NCI-H524 treated with DMSO at 0.1 percent for 48 hours (cell line): ENCODE measurements at regions not wholly inside any gene's neighbourhood (a gene's known extent, or its start where the extent isn't known, plus 50 kb on each side); places are given as distances from the start of the nearest gene placed in this dataset.

Experiments used
- DNase-seq: peaks from one replicate; lab custom pipeline; 2025; lab: John Stamatoyannopoulos, UW

DNA sequence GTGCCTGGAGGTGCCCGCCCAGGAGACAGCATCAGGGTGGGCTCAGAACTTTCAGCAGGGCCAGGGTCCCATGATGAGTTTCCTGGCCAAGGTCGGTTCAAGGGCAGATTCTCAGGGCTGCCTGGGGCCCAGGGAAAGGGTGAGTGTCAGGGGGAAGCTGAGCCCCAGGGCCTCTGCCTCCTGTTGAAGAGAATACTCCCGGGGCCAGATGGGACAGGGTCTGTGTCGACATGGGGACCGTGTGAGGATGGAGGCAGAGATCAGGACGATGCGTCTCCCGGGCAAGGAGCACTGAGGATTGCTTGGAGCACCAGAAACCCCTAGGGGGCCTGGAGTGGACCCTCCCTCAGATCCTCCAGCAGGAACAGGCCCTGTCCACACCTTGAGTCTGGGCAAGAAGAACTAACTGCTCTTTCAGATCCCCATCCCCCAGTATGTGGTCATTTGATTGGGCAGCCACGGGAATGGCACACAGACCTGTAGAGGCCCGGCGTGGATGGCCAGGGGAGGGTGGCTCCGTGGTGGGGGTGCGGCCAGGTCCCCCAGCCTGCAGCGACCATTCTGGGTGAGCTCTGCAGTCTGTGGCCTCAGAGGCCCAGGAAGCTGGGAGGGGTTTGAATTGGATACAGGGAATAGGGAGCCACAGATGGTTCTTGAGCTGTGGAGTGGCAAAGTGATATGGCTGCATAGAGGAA lies 1078.7 kb downstream of the BRD1 start:
- no peak for DNase-seq

DNA sequence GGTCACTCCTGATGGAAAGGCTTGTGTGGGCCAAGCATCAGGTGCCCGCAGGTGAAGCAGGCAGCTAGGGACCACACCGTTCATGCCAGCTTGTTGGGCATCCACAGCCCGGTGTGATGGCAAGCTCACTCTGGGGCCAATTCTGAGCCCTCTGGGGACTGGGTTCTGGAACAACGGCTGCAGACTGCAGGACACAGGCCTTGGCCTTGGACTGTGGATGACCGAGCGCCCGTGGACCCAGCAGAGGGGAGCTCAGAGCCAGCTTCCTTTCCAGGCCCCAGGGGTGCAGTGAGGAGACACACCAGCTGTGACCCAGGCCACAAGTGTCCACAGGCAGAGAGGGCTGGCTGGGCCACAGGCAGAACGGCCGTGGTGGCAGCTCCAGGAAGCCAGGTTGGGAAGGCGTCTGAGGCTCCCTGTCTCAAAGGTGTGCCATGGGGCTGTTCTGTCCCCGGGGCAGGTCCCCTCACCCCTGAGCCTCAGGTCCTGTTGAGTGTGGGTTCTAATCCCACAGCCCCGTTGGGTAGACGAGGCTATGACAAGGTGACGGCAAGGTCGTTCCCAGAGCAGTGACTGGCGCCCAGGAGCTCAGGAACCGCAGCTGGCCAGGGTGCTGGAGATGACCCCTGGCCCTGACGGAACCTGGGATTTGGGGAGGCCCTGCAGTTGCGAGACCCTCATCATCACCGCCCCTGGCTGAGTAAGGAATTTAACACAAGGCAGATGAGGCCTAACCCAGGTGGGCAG lies 1079.4 kb downstream of the BRD1 start:
- DNase-seq, result no peak

DNA sequence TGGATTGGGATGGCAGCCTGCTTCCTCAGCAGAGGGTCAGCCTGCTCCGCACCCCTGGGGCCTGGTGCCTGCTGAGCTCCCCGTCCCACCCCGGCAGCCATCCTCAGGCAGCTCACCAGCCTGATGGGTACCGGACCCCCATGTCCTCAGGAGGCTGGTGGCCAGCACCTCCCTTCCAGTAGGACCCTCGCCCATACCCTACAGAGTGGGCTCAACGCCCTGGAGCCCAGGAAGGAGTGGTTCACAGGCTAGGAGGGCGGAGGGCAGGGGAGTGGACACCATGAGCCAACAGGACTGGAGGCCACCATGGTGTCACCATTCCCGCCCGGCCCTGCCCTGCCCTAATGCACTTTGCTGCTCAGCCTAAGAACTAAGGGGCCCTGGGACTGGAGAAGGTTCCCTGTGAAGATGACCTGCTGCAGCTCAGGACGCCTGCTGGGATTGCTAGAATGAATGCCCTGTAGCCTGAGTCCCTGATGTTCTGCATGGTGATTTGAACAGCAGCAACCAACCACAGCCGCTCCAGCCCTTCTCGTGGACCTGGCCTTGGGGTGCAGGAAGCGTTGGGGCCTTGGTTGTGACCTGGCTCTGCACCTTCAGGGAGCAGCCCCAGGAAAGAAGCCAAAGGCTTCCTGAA lies 1080.8 kb downstream of the BRD1 start:
- DNase-seq, result no peak

DNA sequence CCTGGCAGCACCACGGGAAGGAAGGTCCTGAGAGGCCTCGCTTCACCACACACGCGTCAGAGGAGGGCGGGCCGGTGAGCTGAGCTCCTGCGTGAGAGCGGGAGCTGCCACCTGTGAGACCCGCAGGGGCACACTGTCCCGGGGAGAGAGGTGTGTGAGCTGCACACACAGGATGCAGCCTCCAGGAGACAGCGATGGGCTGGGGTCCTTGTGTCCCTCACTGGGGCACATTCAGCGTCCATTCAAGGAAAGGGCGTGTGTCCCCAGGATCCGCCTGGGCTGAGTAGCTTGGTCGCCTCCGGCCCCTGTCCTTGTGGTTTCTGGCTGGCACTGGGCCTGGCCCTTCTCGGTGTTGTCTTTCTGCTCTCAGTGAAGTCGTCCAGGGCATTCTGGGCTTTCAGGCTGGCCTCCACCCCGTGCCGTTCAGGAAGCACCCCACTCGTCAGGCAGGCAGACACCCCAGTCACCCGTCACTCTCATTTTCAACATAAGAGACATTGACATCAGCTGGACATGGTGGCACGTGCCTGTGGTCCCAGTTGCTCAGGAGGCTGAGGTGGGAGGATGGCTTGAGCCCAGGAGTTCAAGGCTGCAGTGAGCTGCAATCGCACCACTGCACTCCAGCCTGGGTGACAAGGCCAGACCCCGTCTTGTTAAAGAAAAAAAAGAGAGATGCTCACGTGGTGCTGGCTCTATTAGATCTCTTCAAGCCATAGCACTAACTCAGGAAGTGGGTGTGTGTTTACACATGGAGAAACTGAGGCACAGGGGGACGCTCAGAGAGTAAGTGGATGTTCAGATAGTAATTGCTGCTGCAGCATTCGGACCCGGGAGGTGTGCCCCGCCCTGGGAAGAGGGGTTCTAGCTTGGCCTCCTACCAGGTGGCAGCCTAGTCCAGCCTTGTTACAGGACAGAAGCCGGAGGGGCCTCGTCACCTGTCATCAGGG lies 1081.6 kb downstream of the BRD1 start:
- DNase-seq, result no peak

DNA sequence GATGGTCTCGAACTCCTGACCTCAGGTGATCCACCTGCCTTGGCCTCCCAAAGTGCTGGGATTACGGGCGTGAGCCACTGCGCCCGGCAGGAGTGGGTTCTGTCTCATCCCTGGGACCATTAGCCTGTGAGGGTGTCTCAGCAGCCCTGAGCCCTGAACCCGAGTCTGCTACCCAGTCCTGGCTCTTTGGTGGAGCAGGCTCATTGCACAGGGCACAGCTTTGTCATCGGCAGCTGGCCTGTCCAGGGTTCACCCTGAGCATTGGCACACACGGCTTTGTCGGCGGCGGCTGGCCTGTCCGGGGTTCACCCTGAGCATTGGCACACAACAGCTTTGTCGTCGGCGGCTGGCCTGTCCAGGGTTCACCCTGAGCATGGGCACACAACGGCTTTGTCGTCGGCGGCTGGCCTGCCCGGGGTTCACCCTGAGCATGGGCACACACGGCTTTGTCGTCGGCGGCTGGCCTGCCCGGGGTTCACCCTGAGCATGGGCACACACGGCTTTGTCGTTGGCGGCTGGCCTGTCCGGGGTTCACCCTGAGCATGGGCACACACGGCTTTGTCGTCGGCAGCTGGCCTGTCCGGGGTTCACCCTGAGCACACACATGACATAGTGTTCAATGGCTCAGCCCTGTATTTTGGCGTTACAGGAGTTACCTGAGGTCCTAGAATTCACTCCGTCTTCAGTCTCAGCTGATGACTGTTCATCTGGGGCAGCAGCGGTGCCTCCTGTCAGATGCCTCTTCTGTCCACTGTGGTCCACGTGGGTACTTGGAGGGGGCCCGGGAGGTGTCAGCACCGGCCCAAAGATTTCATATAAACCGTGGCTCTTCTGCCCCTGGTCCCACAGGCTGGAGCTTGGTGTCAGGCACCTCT lies 1082.5 kb downstream of the BRD1 start:
- no peak for DNase-seq

DNA sequence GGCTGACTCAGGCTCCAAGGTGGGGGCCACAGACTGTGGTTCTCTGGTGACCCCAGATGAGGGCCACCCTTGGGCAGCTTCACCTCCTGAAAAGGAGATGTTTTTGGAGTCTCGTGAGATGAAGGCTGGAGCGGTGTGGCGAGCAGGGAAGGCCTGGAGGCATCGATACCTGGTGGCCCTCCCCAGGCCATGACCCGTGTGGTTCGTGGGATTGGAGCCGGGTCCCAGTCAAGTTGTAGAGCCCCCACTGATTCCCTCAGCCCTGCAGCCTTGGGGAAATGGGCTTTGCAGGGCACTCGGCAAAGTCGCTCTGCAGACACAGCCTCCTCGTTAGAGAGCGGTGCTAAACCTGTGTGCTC lies 1083.4 kb downstream of the BRD1 start:
- no peak for DNase-seq

DNA sequence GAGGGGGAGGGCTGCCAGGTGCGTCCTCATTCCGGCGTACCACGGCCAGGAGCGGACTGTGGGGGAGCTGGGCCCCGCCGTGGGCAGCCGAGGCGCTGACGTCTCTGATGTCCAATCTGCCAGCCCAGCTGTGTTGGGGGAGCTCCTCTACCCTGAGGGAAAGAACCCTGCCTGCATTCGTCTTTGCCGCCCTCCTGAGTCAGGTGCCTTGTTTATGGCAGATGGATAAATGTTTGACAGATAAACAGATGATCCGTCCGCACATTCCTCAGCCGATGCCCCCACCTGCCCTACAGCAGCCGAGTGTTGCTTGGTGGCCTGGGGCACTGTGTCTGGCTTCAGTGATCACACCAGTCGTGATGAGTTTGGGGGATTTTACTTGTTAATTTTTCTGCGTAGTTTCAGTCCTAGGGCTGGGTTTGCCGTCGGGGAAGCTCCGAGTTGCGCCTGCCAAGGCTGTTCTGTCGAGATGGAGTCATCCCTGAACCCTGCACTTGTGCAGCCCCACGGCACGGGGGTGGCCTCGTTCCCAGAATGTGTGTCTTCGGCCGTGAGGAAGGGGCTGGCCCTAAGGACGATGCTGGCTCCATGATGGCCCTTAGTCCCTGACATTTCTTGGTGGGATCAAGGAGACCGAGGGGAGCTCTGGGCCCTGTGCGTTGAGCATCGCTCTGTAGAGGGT lies 1083.9 kb downstream of the BRD1 start:
- no peak for DNase-seq

DNA sequence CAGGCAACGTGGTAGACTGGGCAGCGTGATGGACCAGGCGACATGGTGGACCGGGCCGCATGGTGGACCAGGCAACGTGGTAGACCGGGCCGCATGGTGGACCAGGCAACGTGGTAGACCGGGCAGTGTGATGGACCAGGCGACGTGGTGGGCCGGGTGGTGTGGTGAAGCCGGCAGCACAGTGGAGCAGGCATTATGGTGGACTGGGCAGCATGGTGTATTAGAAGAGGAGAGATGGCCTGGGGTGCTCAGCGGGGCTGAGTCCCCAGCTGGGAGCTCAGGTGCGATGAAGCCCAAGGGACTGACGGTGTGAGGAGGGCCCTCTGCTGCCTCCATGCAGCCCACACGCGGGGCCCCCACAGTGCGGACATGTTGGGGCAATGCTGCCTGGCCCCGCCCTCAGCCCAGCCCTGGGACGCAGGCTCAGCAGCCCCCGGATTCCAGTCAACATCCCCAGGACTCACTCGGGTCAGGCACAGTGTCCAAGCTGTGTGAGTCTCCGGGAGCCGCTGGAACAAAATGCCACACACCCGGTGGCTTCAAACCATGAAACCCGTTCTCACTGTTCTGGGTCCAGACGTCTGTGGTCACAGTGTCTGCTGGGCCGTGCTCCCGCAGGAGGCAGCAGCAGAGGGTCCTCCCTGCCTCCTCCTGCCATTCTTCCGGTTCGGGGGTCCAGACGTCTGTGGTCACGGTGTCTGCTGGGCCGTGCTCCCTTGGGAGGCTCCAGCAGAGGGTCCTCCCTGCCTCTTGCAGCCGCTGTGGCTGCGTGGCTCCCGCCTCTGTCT lies 1084.9 kb downstream of the BRD1 start:
- no peak for DNase-seq

DNA sequence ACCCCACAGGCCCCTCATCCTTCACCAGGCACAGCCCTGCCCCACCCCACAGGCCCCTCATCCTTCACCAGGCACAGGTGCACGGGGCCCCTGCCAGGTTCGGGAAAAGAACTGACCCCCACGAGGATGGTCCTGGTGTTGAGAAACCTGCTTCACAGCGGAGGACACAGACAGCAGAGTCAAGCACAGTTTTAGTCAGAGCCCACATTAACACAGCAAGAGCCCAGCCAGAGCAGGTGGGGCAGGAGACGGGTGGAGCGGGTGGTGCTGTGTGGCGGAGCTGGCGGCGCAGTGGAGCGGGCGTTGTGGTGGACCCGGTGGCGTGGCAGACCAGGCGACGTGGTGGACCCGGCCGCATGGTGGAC lies 1085.5 kb downstream of the BRD1 start:
- DNase-seq, result no peak

DNA sequence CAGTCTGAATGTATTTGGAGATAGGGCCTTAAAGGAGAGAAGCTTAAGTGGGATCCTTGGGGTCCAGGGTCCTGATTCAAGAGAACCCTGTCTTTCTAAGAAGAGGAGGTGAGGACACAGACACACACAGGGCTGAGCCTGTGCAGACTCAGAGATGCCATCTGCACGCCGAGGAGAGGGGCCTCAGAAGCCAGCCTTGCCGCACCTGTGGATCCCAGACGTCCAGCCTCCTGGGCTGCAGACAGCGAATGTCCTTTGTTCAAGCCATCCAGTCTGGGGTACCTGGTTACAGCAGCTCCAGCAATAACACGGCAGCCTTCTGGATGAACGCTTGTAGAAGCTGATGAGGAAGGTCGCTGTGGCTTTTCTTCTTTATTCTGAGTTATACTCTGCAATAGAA lies 1086.1 kb downstream of the BRD1 start:
- DNase-seq, result no peak

DNA sequence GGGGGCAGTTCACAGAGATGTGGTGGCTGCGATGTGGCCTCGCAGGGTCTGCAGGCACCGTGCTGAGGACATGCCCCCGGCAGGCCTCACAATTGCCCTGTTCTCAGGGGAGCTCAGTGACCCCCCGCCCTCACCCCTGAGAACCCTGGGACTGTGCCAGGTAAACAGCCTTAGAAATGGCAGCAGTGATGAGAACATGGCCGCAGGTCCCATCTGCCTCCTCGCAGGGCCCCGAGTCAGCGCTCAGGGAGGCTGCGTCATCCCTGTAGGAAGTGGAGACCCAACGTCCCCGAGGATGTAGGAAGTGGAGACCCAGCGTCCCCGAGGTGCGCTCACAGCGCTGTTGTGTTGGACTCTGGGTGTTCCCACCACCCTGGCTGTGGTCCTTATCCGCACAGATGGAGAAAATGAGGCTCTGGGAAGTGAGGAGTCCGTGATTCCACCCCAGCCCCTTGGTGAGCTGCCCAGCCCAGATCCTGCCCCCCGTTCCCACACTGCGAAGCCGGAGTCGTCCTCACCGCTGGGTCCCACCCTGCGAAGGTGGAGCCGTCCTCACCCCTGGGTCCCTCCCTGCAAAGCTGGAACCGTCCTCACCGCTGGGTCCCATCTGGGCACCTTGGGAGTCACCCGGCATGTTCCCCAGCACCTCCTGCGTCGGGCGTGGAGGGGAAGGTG lies 1086.8 kb downstream of the BRD1 start:
- no peak for DNase-seq

DNA sequence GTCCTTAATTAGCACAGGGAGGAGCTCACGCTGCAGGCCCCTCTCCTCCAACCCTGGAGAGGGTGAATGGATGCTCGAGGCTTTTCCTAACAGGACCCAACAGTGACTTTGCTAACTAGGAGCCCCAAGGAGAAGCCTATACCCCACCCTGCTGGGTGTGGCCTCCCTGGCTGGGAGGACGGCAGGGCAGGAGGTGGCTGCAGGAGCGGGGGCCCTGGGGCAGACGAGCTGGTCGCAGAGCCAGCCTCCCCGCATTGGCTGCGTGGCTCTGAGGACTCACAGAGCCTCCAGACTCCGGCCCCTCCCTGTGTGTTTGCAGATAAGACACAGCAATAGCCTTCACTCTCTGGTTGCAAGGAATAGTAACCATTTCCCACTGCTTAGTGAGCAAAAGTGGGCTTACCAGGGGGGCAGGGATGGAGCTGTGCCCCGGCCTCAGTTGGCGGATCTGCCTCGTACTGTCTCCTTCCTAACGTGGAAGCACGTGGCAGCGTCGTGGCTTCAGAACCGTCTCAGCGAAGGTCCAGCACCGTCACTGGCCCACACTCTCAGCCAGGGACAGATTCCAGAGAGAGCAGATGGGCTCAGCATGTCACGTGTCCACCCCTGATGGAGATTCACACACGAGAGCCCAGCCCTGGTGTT lies 1087.5 kb downstream of the BRD1 start:
- no peak for DNase-seq

DNA sequence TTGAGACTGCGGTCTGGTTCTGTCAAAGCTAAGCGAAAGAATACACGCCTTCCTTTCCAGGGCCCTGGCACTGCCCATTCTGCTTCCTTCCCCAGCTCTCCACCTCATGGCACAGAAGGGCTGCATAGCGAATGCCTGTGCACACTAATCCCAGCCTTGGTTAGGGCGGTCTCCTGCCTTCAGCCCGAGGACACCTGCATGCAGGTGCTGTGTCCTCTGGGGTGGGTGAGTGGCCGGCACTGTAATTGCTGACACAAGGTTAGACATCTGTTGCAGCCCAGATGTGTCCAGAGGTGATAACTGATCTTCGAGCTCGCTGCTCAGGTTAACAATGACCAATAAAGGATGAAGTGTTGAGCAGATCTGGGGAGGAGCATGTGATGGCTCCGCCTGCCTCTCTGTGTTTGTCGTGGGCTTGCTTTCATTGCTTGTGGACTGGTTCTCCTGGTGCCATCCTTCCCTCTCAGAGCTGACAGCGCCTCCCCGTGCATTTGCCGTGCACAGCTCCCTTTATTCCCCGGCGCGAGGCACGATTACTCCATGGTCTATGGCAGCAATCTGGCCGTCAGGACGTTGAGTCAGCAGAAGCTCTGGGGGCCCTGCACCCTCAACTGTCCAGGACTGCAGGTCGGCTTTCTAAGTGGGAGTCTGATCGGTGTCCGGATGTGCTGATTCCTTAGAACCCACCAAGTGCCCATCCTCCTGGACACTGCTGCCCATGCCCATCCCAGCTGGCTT lies 1088.2 kb downstream of the BRD1 start:
- no peak for DNase-seq

DNA sequence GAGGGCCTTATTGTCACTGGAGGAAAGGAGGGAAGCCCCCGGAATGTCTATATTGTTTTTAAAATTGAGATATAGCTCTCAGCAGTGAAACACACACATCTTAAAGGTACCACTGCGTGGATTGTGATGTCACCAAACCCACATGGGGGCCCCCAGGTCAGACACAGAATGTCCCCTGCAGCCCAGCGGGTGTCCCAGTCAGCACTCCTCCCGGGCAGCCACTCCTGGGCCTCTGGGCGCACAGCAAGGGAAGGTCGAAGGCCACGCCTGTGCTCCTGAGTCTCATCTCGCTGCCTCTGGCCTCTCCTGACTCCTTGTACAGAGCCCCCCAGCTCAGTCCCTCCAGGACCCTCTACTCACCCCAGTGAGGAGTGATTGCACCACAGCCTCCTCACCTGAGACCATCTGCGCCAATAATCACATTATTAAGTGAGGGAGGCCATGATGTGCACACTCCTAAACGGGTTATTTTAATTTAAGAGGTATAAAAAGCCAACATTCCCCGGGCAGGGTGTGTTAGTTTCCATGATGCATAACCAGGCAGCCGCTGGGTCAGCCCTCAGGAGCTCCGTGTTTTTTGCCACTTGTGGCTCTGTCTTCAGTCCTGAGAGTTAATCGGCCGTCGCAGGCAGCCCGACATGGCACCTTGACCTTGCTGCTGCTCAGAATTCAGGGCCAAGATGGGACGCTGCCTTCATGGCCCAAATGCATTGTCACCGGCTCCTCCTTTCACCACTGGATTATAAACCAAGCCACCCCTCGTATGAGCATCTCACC lies 1089.3 kb downstream of the BRD1 start:
- no peak for DNase-seq

DNA sequence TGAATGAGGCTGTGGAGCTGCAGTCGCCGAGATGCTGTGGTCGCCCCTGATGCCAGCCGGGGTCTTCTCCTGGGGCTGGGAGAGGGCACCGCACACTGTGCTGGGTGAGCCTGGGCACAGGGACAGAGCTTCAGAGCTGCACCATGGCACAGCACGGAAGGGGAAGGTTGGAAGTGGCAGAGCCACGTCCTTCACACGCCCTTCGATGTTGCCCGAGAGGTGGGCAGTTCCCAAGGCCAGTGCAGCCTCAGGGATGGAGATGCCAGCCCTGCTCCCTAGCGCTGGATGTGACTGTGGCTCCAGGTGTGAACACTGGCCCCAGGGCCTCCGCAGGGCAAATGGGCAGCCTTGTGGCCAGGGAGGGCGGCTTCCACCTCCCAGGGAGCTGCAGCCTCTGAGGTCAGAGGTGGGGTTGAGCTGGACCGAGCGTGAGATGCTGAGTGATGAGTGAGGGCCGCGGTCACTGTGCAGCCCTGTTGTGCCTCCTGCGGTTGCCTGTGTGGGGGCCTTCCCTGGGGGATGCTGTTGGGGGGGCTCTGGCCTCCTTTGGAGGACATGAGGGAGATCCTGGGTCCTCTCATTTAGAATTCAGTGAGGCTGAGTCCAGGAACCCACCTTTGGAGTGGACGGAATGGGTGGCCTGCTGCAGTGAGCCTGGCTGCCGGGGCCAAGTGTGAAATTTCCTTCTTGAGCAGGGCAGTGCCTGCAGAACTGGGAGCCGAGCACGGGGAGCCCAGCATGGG lies 1090.0 kb downstream of the BRD1 start:
- DNase-seq, result no peak

DNA sequence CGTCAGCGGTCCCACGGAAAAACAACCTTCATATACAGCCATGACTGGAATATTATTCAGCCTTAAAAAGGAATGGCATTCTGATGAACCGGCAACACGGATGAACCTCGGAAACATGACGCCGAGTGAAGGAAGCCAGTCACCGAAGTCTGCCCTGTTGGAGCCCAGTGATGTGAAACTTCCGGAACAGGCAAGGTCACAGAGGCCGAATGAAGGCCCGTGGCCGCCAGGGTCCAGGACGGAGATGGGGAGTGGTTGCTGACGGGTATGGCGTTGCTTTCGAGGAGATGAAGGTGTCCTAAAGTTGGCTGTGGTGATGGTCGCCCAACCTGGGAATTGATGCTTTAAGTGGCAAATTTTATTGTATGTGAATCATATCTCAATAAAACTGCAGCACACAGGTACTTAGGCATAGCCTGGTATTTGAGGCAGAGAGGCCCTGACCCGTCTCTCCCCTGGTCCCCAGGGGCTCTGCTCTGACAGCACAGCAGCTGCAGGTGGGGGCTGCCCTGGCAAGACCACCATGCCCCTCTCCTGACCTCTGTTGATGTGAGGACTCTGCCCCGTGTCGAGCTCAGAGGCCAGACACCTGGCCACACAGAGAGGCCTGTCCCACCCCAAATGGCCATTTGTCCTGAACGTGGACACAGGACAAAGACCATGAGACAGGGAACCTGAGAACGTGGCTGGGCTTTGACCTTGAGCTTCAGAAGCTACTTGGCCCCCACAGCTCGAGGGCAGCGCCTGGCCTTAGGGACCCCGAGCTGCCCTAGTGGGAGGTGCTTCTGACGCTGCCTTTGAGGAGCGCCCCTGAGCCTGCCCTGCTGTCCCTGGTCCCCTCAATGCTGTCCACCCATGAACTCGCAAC lies 1090.8 kb downstream of the BRD1 start:
- DNase-seq, result no peak
